ENCODE measurements at regions not wholly inside any gene's neighbourhood (a gene's known extent, or its start where the extent isn't known, plus 50 kb on each side); places are given as distances from the start of the nearest gene placed in this dataset.

- TF ChIP-seq REST (IDR thresholded peaks at IDR 0.05; ENCODE audit: insufficient read depth in 1 of 2, low read depth in 2 of 2, low read length in 1 of 2): no peak
- no peak for TF ChIP-seq POLR2AphosphoS5 (IDR thresholded peaks at IDR 0.05; ENCODE audit: low read depth, low read length)
- TF ChIP-seq SIN3A (IDR thresholded peaks at IDR 0.05; ENCODE audit: borderline replicate concordance, insufficient read depth, low read depth, low read length): no peak
- TF ChIP-seq CTCF (IDR thresholded peaks at IDR 0.05): no peak
Measured at GRCh38 chr11:130639369-130639768, 190.9 kb downstream of the ADAMTS15 start.

All from Panc1 (cell line).